WTC11 (cell line): ENCODE measurements at regions not wholly inside any gene's neighbourhood (a gene's known extent, or its start where the extent isn't known, plus 50 kb on each side); places are given as distances from the start of the nearest gene placed in this dataset.
A peak's percentile ranks its signal among the peaks of the same experiment; 100 is the strongest.

Experiments used
- ATAC-seq: fragments of 200-7000 bp; cut with Tn5 transposase; 2 replicates; pipeline ENCODE4 v1.10.0; 2021; ENCODE audit warnings: mild to moderate bottlenecking, moderate library complexity
- CTCF ChIA-PET: fragments of 300-600 bp; sonication (Branson Sonifier 250); formaldehyde crosslinking; loops from one replicate; lab custom pipeline; 2021; ENCODE audit warnings: antibody characterized with exemption; lab: Charles Lee
- POLR2A ChIA-PET: fragments of 350-600 bp; sonication (Branson Sonifier 250); formaldehyde crosslinking; loops from one replicate; lab custom pipeline; 2021; ENCODE audit warnings: antibody characterized with exemption; lab: Charles Lee
- DNase-seq: peaks from one replicate; pipeline ENCODE4 v3.0.0; 2021; ENCODE audit warnings: low spot score
- H3K27ac Mint-ChIP-seq: 2 replicates; pipeline ENCODE4 v1.8.0; 2021; ENCODE audit warnings: mixed read lengths
- H3K27me3 Mint-ChIP-seq: 2 replicates; pipeline ENCODE4 v1.8.0; 2021; ENCODE audit warnings: low read depth, mild to moderate bottlenecking, moderate library complexity, mixed read lengths
- H3K36me3 Mint-ChIP-seq: 2 replicates; pipeline ENCODE4 v1.8.0; 2021; ENCODE audit warnings: mixed read lengths
- H3K4me1 Mint-ChIP-seq: 2 replicates; pipeline ENCODE4 v1.8.0; 2022; ENCODE audit warnings: mixed read lengths
- H3K4me3 Mint-ChIP-seq: 2 replicates; pipeline ENCODE4 v1.8.0; 2021; ENCODE audit warnings: mild to moderate bottlenecking, moderate library complexity, mixed read lengths
- H3K9me3 Mint-ChIP-seq: 2 replicates; pipeline ENCODE4 v1.8.0; 2021; ENCODE audit warnings: mixed read lengths
- AR ChIP-seq: fragments of 250-450 bp; sonication (Bioruptor Pico); IDR thresholded peaks from 2 replicates; pipeline ENCODE4 v1.9.0; 2021; ENCODE audit warnings: mild to moderate bottlenecking
- CREM ChIP-seq: sonication (generic); formaldehyde crosslinking; IDR thresholded peaks from 2 replicates; pipeline ENCODE4 v1.8.1; 2022; ENCODE audit warnings: mild to moderate bottlenecking, missing genetic modification reagents, moderate library complexity
- E2F4 ChIP-seq: sonication (generic); formaldehyde crosslinking; IDR thresholded peaks from 2 replicates; pipeline ENCODE4 v1.8.1; 2022; ENCODE audit warnings: low read depth, mild to moderate bottlenecking, moderate library complexity, missing genetic modification reagents, borderline replicate concordance
- E2F5 ChIP-seq: sonication (generic); formaldehyde crosslinking; IDR thresholded peaks from 2 replicates; pipeline ENCODE4 v1.8.1; 2022; ENCODE audit warnings: mild to moderate bottlenecking, moderate library complexity, missing genetic modification reagents
- HMGA2 ChIP-seq: fragments of 250-450 bp; sonication (Bioruptor Pico); IDR thresholded peaks from 2 replicates; pipeline ENCODE4 v1.4.0; 2021; ENCODE audit warnings: mild to moderate bottlenecking, moderate library complexity
- RELA ChIP-seq: sonication (generic); formaldehyde crosslinking; IDR thresholded peaks from 2 replicates; pipeline ENCODE4 v1.8.1; 2022; ENCODE audit warnings: missing genetic modification reagents, mild to moderate bottlenecking, borderline replicate concordance
- SMAD3 ChIP-seq: sonication (generic); formaldehyde crosslinking; IDR thresholded peaks from 2 replicates; pipeline ENCODE4 v1.8.0; 2022; ENCODE audit warnings: missing genetic modification reagents, mild to moderate bottlenecking, borderline replicate concordance
- SMAD4 ChIP-seq: sonication (generic); formaldehyde crosslinking; IDR thresholded peaks from 2 replicates; pipeline ENCODE4 v1.8.0; 2022; ENCODE audit warnings: mild to moderate bottlenecking, missing genetic modification reagents
- USF1 ChIP-seq: sonication (generic); formaldehyde crosslinking; IDR thresholded peaks from 2 replicates; pipeline ENCODE4 v1.8.0; 2022; ENCODE audit warnings: mild to moderate bottlenecking, missing genetic modification reagents
- ZBTB43 ChIP-seq: sonication (generic); formaldehyde crosslinking; IDR thresholded peaks from 2 replicates; pipeline ENCODE4 v1.8.1; 2023; ENCODE audit warnings: mild to moderate bottlenecking, missing genetic modification reagents
- ZNF121 ChIP-seq: sonication (generic); formaldehyde crosslinking; IDR thresholded peaks from 2 replicates; pipeline ENCODE4 v1.8.0; 2023; ENCODE audit warnings: missing genetic modification reagents
- ZNF138 ChIP-seq: sonication (generic); formaldehyde crosslinking; conservative IDR thresholded peaks from 2 replicates; pipeline ENCODE4 v1.8.1; 2022; ENCODE audit warnings: mild to moderate bottlenecking, moderate library complexity, missing genetic modification reagents
- ZNF317 ChIP-seq: sonication (generic); formaldehyde crosslinking; IDR thresholded peaks from 2 replicates; pipeline ENCODE4 v1.8.1; 2023; ENCODE audit warnings: low read depth, mild to moderate bottlenecking, moderate library complexity, missing genetic modification reagents, borderline replicate concordance
- ZNF396 ChIP-seq: fragments of 250-450 bp; sonication (Bioruptor Pico); IDR thresholded peaks from 2 replicates; pipeline ENCODE4 v1.8.0; 2021; ENCODE audit warnings: mild to moderate bottlenecking, moderate library complexity, borderline replicate concordance
- ZNF532 ChIP-seq: fragments of 250-450 bp; sonication (Bioruptor Pico); IDR thresholded peaks from 2 replicates; pipeline ENCODE4 v1.9.0; 2021; ENCODE audit warnings: mild to moderate bottlenecking, borderline replicate concordance
- ZSCAN18 ChIP-seq: fragments of 250-450 bp; sonication (Bioruptor Pico); IDR thresholded peaks from 2 replicates; pipeline ENCODE4 v2.1.2; 2022; ENCODE audit warnings: mild to moderate bottlenecking, moderate library complexity

- Mint-ChIP-seq H3K36me3 (no peaks in the 10 kb centered on the region), H3K9me3 (peaks cover 2% of the 10 kb centered on the region), H3K4me1 (peaks cover 24% of the 10 kb centered on the region), H3K4me3 (no peak overlapping the region), H3K27ac (no peak overlapping the region; the same call in 1 of the 2 replicates), H3K27me3 (no peaks in the 10 kb centered on the region)
- POLR2A ChIA-PET = no interaction called here
- peak; percentile 37 for DNase-seq
- no peak for TF ChIP-seq RELA (CRISPR knock-in tag)
- no peak for TF ChIP-seq ZSCAN18 (CRISPR knock-in tag)
- TF ChIP-seq ZBTB43 (CRISPR knock-in tag) = no peak
- no peak for TF ChIP-seq ZNF121 (CRISPR knock-in tag)
- no peak for TF ChIP-seq AR (CRISPR knock-in tag)
- TF ChIP-seq SMAD4 (CRISPR knock-in tag) = no peak
- TF ChIP-seq SMAD3 (CRISPR knock-in tag) = no peak
- no peak for TF ChIP-seq E2F5 (CRISPR knock-in tag)
- no peak for TF ChIP-seq ZNF532 (CRISPR knock-in tag)
- TF ChIP-seq ZNF396 (CRISPR knock-in tag) = no peak
- TF ChIP-seq CREM (CRISPR knock-in tag) = no peak
- TF ChIP-seq HMGA2 = no peak
- TF ChIP-seq USF1 = no peak
- TF ChIP-seq E2F4 (CRISPR knock-in tag) = no peak
- no peak for TF ChIP-seq ZNF138 (CRISPR knock-in tag)
- no peak for TF ChIP-seq ZNF317 (CRISPR knock-in tag)
- CTCF ChIA-PET = interaction anchor here (0.7 to 3.5 kb wide), 8 partner anchors 21 to 336 kb away, joined by 3 to 22 read pairs (median 3); no protein-coding TSS in a partner anchor
- peak; percentile 93 for ATAC-seq
Measured at GRCh38 chr10:123379156-123379555, 225.0 kb downstream of the BUB3 start.
